GM12878 (cell line): ENCODE measurements at regions not wholly inside any gene's neighbourhood (a gene's known extent, or its start where the extent isn't known, plus 50 kb on each side); places are given as distances from the start of the nearest gene placed in this dataset.

Experiments used
- ATAC-seq: fragments of 200-7000 bp; cut with Tn5 transposase; 3 replicates; pipeline ENCODE4 v1.9.1; 2020; ENCODE audit warnings: mild to moderate bottlenecking, moderate library complexity
- BruUV-seq: library from RNA; stranded (reverse); fragments of 400-500 nt; replicated peaks from 2 replicates; lab custom pipeline; 2021; lab: Mats Ljungman, UMichigan
- CTCF ChIA-PET: fragments of 300-600 bp; sonication (Branson Sonifier 250); formaldehyde crosslinking; extraction: SDS; loops from one replicate; lab custom pipeline; 2021; ENCODE audit warnings: inconsistent platforms; lab: Yijun Ruan, JAX
- POLR2A ChIA-PET: fragments of 350-600 bp; formaldehyde crosslinking; extraction: SDS; loops from one replicate; lab custom pipeline; 2021; ENCODE audit warnings: inconsistent platforms; lab: Charles Lee
- RAD21 ChIA-PET: fragments of 300-600 bp; sonication (Branson Sonifier 250); formaldehyde crosslinking; loops from one replicate; lab custom pipeline; 2023; ENCODE audit warnings: antibody characterized with exemption; ENCODE audit not compliant: unreplicated experiment; lab: Charles Lee
- SMC1A ChIA-PET: fragments of 300-600 bp; sonication (Branson Sonifier 250); formaldehyde crosslinking; loops from one replicate; lab custom pipeline; 2023; ENCODE audit not compliant: unreplicated experiment, uncharacterized antibody; lab: Charles Lee
- DNase-seq: peaks from one replicate; pipeline ENCODE4 v3.0.0-alpha.2; 2011; ENCODE audit warnings: low read depth, low spot score
- FAIRE-seq: peaks from 3 replicates; lab custom pipeline; 2011; peaks lifted over from hg19 to GRCh38; lab: Jason Lieb, UNC
- H2AFZ ChIP-seq: 2 replicates; pipeline ENCODE4 v1.6.0; 2011; ENCODE audit warnings: low read depth, low read length, control low read depth; ENCODE audit not compliant: control insufficient read depth
- H3K27ac ChIP-seq: 2 replicates; pipeline ENCODE4 v1.5.1; 2011; ENCODE audit warnings: control low read depth; ENCODE audit not compliant: control insufficient read depth, insufficient read depth
- H3K27me3 ChIP-seq, 2 experiments: replicated peaks in 1 of 2; 2 replicates each; pipeline versions ENCODE4 v1.6.0 to v1.6.1; 2011; ENCODE audit warnings: low read length in 1 of 2; ENCODE audit not compliant: control insufficient read depth in 2 of 2, insufficient read depth in 2 of 2
- H3K36me3 ChIP-seq, 2 experiments: 2 replicates each; pipeline ENCODE4 v1.5.1; 2011; ENCODE audit warnings: low read length in 1 of 2; ENCODE audit not compliant: control insufficient read depth in 2 of 2, insufficient read depth in 2 of 2
- H3K4me1 ChIP-seq: 2 replicates; pipeline ENCODE4 v1.6.1; 2011; ENCODE audit warnings: mild to moderate bottlenecking, low read length, moderate library complexity, mixed read lengths; ENCODE audit not compliant: control insufficient read depth, insufficient read depth
- H3K4me2 ChIP-seq: 2 replicates; pipeline ENCODE4 v1.6.0; 2011; ENCODE audit warnings: control low read depth; ENCODE audit not compliant: control insufficient read depth, insufficient read depth
- H3K4me3 ChIP-seq: fragments of 200-600 bp; sonication (generic); 2 replicates; pipeline ENCODE4 v1.5.1; 2016
- H3K79me2 ChIP-seq: 2 replicates; pipeline ENCODE4 v1.6.0; 2011; ENCODE audit warnings: low read length; ENCODE audit not compliant: control insufficient read depth, insufficient read depth
- H3K9ac ChIP-seq: 2 replicates; pipeline ENCODE4 v1.8.0; 2011; ENCODE audit warnings: low read length, control low read depth, mixed read lengths; ENCODE audit not compliant: control insufficient read depth, insufficient read depth
- H3K9me3 ChIP-seq: replicated peaks from 3 replicates; pipeline ENCODE4 v1.5.1; 2011; ENCODE audit warnings: mild to moderate bottlenecking, low read length; ENCODE audit not compliant: control insufficient read depth, insufficient read depth
- H4K20me1 ChIP-seq: 2 replicates; pipeline ENCODE4 v1.6.0; 2011; ENCODE audit not compliant: control insufficient read depth, insufficient read depth
- ASH2L ChIP-seq: fragments of 300-600, 200-600 bp; sonication (generic); IDR thresholded peaks from 2 replicates; pipeline ENCODE4 v1.6.1; 2017; ENCODE audit warnings: low read depth, mild to moderate bottlenecking, borderline replicate concordance
- BCLAF1 ChIP-seq: fragments of 450-650 bp; IDR thresholded peaks from 2 replicates; pipeline ENCODE4 v1.6.1; 2017; ENCODE audit warnings: antibody characterized with exemption, mild to moderate bottlenecking, moderate library complexity
- RAD21 ChIP-seq: IDR thresholded peaks from 2 replicates; pipeline ENCODE4 v1.6.1; 2011; ENCODE audit warnings: mild to moderate bottlenecking, low read depth, low read length, moderate library complexity; ENCODE audit not compliant: insufficient read depth
- RCOR1 ChIP-seq: conservative IDR thresholded peaks from 2 replicates; pipeline ENCODE4 v1.6.1; 2012; ENCODE audit warnings: low read depth, low read length, improper control_type of control experiment
- ZNF622 ChIP-seq: fragments of 450-650 bp; IDR thresholded peaks from 2 replicates; pipeline ENCODE4 v1.6.1; 2017; ENCODE audit warnings: mild to moderate bottlenecking, inconsistent platforms
- WGBS: methylation state at CpG from one replicate; pipeline ENCODE4 v1.1.6; 2016; ENCODE audit warnings: low lambda C conversion rate; ENCODE audit not compliant: insufficient replicate concordance, insufficient coverage; ENCODE audit errors: missing lambda C conversion rate; 5-methylcytosine and 5-hydroxymethylcytosine counted together
- in situ Hi-C: fragments of 300-500 bp; cut with MboI; formaldehyde crosslinking; loops from 9 replicates; pipeline ENCODE4 v1.14.3; 2018; ENCODE audit warnings: mixed read lengths
- intact Hi-C: fragments of 100-400 bp; cut with micrococcal nuclease; formaldehyde crosslinking; loops from one replicate; pipeline ENCODE4 v1.14.2; 2022; ENCODE audit not compliant: unreplicated experiment

- TF ChIP-seq ZNF622 (no peak), BCLAF1 (no peak), RAD21 (no peak)
These were observed 242.4 kb downstream of the LPIN1 start (continued) for GRCh38 chr2:11988691-11989353.

GRCh38 chr2:11989354-11989703, 242.9 kb downstream of the LPIN1 start:
- SMC1A ChIA-PET: interaction anchor here (0.6 kb wide), 1 partner anchor 50 kb away, joined by 3 read pairs; no protein-coding TSS in a partner anchor
- POLR2A ChIA-PET: interaction anchor here (0.6 kb wide), 1 partner anchor 54 kb away, joined by 4 read pairs; no protein-coding TSS in a partner anchor
- intact Hi-C loops: no loop called here
- ATAC-seq: no peak
- WGBS: 68% methylated on average over 2 of the region's 2 CpGs
- no peak overlapping the region for H3K27ac ChIP-seq
- no peak overlapping the region for H3K9ac ChIP-seq
- H3K4me1 ChIP-seq: no peaks in the 10 kb centered on the region
- no peak for FAIRE-seq
- no peak overlapping the region for H2AFZ ChIP-seq
- no TSS peak for BruUV-seq
- H3K27me3 ChIP-seq: no peaks in the 10 kb centered on the region
- CTCF ChIA-PET: interaction anchor here (1.0 kb wide), 1 partner anchor 11 kb away, joined by 3 read pairs; no protein-coding TSS in a partner anchor
- in situ Hi-C loops: no loop called here
- no peaks in the 10 kb centered on the region; the same call in 1 of the 3 replicates for H3K9me3 ChIP-seq
- H3K36me3 ChIP-seq: peaks cover 0 to 9% of the 10 kb centered on the region in 2 experiments; a peak in 3 of 4 replicates
- TF ChIP-seq RCOR1 (no peak), ASH2L (no peak)
- TF ChIP-seq, all 136 proteins: peak for 0
- RAD21 ChIA-PET: no interaction called here
- Histone ChIP-seq H3K4me2 (no peak overlapping the region), H4K20me1 (no peaks in the 10 kb centered on the region), H3K4me3 (no peak overlapping the region), H3K79me2 (no peaks in the 10 kb centered on the region)
- DNase-seq: no peak
